GM21786 (cell line): ENCODE measurements at regions not wholly inside any gene's neighbourhood (a gene's known extent, or its start where the extent isn't known, plus 50 kb on each side); places are given as distances from the start of the nearest gene placed in this dataset.
"Not testable (repeated sequence)": the region's sequence is repeated elsewhere in the genome, so short reads cannot be mapped to it uniquely, and the experiment has no call there.

Experiments
- ATAC-seq: cut with Tn5 transposase; IDR thresholded peaks from one replicate; pipeline ENCODE4 v1.9.1; 2021; ENCODE audit not compliant: unreplicated experiment

DNA sequence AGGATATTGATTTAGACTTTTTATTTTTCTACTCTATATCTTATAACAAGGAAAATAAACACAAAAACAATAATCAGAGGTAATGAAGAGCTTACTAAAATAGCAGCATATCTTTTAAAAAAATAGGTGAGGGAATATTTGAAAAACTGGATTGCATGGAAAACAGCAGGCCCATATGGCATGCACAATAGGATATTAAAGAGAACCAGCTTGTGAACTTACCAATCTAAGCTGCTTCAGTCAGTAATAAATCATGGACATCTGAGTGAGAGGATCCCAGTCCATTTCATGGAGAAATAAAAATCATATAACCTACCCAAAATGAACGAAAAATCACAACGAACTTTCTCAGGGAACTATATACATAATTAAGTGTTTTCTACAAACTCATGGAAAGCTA, 634.6 kb downstream of the ADCYAP1 start:
- ATAC-seq, result no peak

DNA sequence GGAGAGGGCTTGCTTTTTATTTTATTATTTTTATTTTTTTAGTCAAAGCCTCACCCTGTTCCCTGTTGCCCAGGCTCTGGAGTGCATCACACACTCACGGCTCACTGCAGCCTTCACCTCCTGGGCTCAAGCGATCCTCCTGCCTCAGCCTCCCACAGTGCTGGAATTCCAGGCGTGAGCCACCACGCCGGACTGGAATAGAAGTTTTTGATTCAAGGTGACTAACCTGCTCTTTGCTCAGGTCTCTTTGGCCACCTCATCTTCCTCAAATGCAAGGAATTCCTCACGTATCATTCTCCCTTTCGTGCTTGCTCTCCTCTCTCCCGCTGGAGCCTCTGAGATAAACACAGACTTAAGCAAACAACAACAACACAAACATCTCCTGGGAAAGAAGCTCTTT, 636.8 kb downstream of the ADCYAP1 start:
- no peak for ATAC-seq

GRCh38 chr18:1542230-1542774, 637.6 kb downstream of the ADCYAP1 start:
- no peak for ATAC-seq

DNA sequence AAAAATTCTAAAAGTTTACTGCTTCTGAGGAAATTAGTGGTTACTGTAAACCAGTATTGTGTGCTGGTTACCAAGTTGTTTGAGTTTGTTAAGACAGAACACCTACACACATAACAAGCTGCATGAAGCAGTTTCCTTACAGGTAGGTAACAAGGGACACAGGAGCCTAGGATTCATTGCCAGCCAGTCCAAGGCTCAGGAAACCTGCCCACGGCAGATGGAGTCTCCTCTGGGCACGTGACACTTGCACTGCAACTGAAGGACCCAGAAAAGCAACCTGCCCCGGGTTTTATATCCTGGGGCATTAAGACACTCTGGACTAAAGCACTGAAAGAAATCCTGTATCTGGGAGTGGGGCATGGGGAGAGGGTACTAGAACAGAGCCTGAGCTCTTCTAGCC, 639.3 kb downstream of the ADCYAP1 start:
- no peak for ATAC-seq

GRCh38 chr18:1557711-1558110, 653.0 kb downstream of the ADCYAP1 start:
- ATAC-seq, result not testable (repeated sequence)

GRCh38 chr18:1559563-1559962, 654.9 kb downstream of the ADCYAP1 start:
- no peak for ATAC-seq

- ATAC-seq, result no peak
These were observed 660.1 kb downstream of the ADCYAP1 start for GRCh38 chr18:1564793-1565192.

GRCh38 chr18:1571206-1571605, 666.5 kb downstream of the ADCYAP1 start:
- no peak for ATAC-seq

DNA sequence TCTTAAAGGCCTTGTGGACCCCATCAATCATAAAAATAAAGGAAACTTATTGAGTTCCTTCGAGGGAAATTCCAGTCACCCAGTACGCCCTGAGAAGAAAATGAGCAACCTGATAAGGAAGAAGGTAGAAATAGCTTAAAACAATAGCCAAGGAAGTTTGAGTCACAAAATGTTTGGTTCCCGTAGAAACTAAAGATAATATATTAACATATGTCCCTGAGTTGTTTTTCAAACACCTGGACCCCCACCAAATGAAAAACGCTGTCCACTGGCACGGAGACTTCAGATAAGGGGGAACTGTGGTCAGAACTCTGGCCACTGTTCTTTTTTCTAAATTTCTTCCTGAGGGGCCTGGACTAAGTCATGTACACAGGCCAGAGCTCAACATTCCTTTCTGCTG, 669.1 kb downstream of the ADCYAP1 start:
- no peak for ATAC-seq

DNA sequence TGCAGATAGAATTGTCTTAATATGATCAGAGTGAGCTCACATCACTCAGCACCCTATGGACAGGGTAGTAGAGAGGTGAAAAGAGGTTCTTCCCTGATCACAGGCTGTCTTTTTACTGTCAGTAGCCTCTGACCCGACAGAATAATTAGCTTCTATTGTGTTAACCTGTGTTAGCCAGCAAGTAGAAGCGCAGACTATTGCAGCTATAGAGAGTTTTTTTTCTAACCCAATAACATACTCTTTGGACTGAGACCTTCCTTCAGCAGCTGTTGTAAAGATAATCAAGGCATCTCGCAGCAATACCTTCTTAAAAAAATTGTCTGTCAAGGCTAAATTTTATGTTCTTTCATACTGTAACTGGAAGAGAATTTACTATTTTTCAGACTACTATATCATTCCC, 670.4 kb downstream of the ADCYAP1 start:
- ATAC-seq, result no peak

- ATAC-seq, result no peak
These were observed 673.8 kb downstream of the ADCYAP1 start for GRCh38 chr18:1578505-1578904.

DNA sequence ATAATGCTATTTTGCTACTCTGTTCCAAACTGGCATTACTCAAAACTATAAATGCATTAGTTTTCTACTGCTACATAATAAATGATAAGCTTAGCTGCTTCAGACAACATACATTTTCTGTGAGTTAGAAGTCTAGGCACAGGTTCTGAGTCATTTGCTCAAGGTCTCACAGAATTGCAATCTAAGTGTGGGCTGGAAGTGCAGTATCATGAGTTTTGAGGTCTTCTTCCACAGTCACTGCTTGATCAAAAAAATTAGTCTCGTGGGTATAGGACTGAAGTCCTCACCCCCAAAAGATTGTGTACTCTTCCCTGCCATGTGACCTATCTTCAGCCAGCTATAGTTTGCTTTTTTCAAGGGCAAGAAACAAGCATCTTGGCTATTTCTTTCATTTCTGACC, 676.9 kb downstream of the ADCYAP1 start:
- no peak for ATAC-seq

GRCh38 chr18:1585881-1586488, 681.3 kb downstream of the ADCYAP1 start:
- peak; percentile 84 for ATAC-seq

- no peak for ATAC-seq
These were observed 688.4 kb downstream of the ADCYAP1 start for GRCh38 chr18:1593091-1593490.

GRCh38 chr18:1595195-1595594, 690.5 kb downstream of the ADCYAP1 start:
- ATAC-seq, result no peak

- ATAC-seq, result no peak
These were observed 694.5 kb downstream of the ADCYAP1 start for GRCh38 chr18:1599196-1599595.

- ATAC-seq, result no peak
These were observed 700.1 kb downstream of the ADCYAP1 start for GRCh38 chr18:1604751-1605150.

DNA sequence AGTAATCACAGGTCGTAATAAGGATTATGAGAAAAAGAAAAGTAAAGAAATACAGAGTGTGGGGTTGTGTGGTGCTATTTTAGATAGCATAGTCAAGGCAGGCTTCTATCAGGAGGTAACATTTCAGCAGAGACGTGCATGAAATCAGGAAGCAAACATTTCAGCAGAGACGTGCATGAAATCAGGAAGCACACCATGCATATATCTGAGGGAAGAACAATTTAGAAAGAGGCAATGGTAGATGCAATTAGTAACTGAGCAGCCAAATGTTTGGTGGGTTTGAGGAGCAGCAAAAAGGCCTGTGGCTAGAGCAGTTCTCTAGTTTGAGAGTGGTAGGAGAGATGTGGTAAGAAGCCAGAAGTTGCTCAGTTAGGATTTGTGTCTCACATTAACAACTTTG, 713.7 kb downstream of the ADCYAP1 start:
- ATAC-seq, result no peak

- no peak for ATAC-seq
These were observed 714.8 kb downstream of the ADCYAP1 start for GRCh38 chr18:1619507-1619906.

- ATAC-seq, result no peak
These were observed 719.9 kb downstream of the ADCYAP1 start for GRCh38 chr18:1624612-1625011.

- ATAC-seq, result no peak
These were observed 722.8 kb downstream of the ADCYAP1 start for GRCh38 chr18:1627494-1627893.

GRCh38 chr18:1648712-1649111, 744.0 kb downstream of the ADCYAP1 start:
- ATAC-seq, result no peak

GRCh38 chr18:1652018-1652417, 747.3 kb downstream of the ADCYAP1 start:
- ATAC-seq, result no peak
